Testis (tissue), 2 donors: ENCODE measurements at regions not wholly inside any gene's neighbourhood (a gene's known extent, or its start where the extent isn't known, plus 50 kb on each side); places are given as distances from the start of the nearest gene placed in this dataset.

Experiments used
- CTCF ChIP-seq, 3 experiments: fragments of 450-650 bp in 2 of 3; fragments of 200-600 bp in 1 of 3; sonication (generic) in 1 of 3; IDR thresholded peaks; one replicate each; pipeline ENCODE4 v1.5.1; 2016 to 2019; ENCODE audit warnings: antibody characterized with exemption in 3 of 3, mild to moderate bottlenecking in 2 of 3, moderate library complexity in 1 of 3
- POLR2A ChIP-seq: fragments of 450-650 bp; IDR thresholded peaks from one replicate; pipeline ENCODE4 v1.6.1; 2017; ENCODE audit warnings: antibody characterized with exemption, mild to moderate bottlenecking, moderate library complexity

GRCh38 chr3:75001330-75001729, 386.9 kb upstream of the CNTN3 start:
- TF ChIP-seq CTCF (IDR thresholded peaks at IDR 0.05): no peak
- no peak for TF ChIP-seq POLR2A
